Stimulated activated CD4-positive, alpha-beta T cell treated with anti-CD3 and anti-CD28 coated beads, Interleukin-4, amount 100 ng/mL, for 48 hours (primary cell): ENCODE measurements at regions not wholly inside any gene's neighbourhood (a gene's known extent, or its start where the extent isn't known, plus 50 kb on each side); places are given as distances from the start of the nearest gene placed in this dataset.
"Not testable (repeated sequence)": the region's sequence is repeated elsewhere in the genome, so short reads cannot be mapped to it uniquely, and the experiment has no call there.

Experiments used
- DNase-seq, 2 donors: peaks; one replicate each; pipeline ENCODE4 v3.0.0-alpha.2; 2020; ENCODE audit warnings: low read depth in 2 of 2

- not testable (repeated sequence) for DNase-seq
These were observed 53.4 kb upstream of the PSMA1 start for GRCh38 chr11:14573539-14574057.

- DNase-seq: no peak
These were observed 57.1 kb upstream of the PSMA1 start for GRCh38 chr11:14577292-14577691.

- no peak for DNase-seq
These were observed 57.8 kb upstream of the PSMA1 start for GRCh38 chr11:14577835-14578529.

- peak; percentile 5 to 16 for DNase-seq
These were observed 58.4 kb upstream of the PSMA1 start for GRCh38 chr11:14578541-14578956.

- DNase-seq: no peak
These were observed 59.5 kb upstream of the PSMA1 start for GRCh38 chr11:14579646-14580045.

- DNase-seq: no peak
These were observed 60.8 kb upstream of the PDE3B start for GRCh38 chr11:14582793-14583192.

- DNase-seq: no peak
These were observed 60.2 kb upstream of the PDE3B start for GRCh38 chr11:14583252-14584034.

- DNase-seq: no peak
These were observed 59.6 kb upstream of the PDE3B start for GRCh38 chr11:14584035-14584363.

- DNase-seq: no peak
These were observed 59.0 kb upstream of the PDE3B start for GRCh38 chr11:14584595-14584994.

GRCh38 chr11:14585438-14585837 lies 58.2 kb upstream of the PDE3B start:
- no peak for DNase-seq

- DNase-seq: no peak
These were observed 56.3 kb upstream of the PDE3B start for GRCh38 chr11:14587258-14587657.

- DNase-seq: no peak
These were observed 54.9 kb upstream of the PDE3B start for GRCh38 chr11:14588681-14589080.

GRCh38 chr11:14589421-14589820 lies 54.2 kb upstream of the PDE3B start:
- no peak for DNase-seq

GRCh38 chr11:14591046-14591445 lies 52.6 kb upstream of the PDE3B start:
- DNase-seq: not testable (repeated sequence)

- no peak for DNase-seq
These were observed 49.9 kb upstream of the PDE3B start for GRCh38 chr11:14593671-14594070.
